Heart left ventricle (tissue), 13 donors: ENCODE measurements at regions not wholly inside any gene's neighbourhood (a gene's known extent, or its start where the extent isn't known, plus 50 kb on each side); places are given as distances from the start of the nearest gene placed in this dataset.

Source experiments
- POLR2A ChIP-seq, 2 donors: fragments of 450-650 bp; IDR thresholded peaks; one replicate each; pipeline ENCODE4 v1.6.1; 2017; ENCODE audit warnings: antibody characterized with exemption in 2 of 2, mild to moderate bottlenecking in 2 of 2, moderate library complexity in 2 of 2
- TF ChIP-seq, protein P1 (sequence below), 12 donors: fragments of 200-600 bp; sonication (generic) in 4 of 12; IDR thresholded peaks; one replicate each; pipeline versions ENCODE4 v1.5.0 to v1.8.0; 2018 to 2022; ENCODE audit warnings: antibody characterized with exemption in 12 of 12, mild to moderate bottlenecking in 5 of 12
- donor health status: ischemic (EF 13 %, LVEDD 7.1; RV severe dilation, severe dysfunction).
- donor health status: DM: no; HTN: yes; CAD: no.
- donor health status: DM: no; HTN: no; CAD: no.
- donor health status: ischemic (EF 25% LVEDD 6.9; RV normal size, moderate dysfunction).
- donor health status: ischemic (EF 25% LVEDD 5.7; RV mildly dilated, moderate dysfunction).
- donor health status: ischemic (EF 35%, LVEDD 5.7; RV mildly dilated, moderate dysfunction).
- donor health status: nonischemic (EF 11% LVEDD 7.7; RV severe dilation, severe dysfunction).
- donor health status: DM: yes; HTN: yes; CAD: no.
- donor health status: PGD.
- donor health status: ischemic (EF 29% LVEDD 5.4; RV normal size, mild dysfunction).
- donor health status: nonischemic (EF 23%, LVEDD 6.1; RV moderate dilation, normal function).

DNA sequence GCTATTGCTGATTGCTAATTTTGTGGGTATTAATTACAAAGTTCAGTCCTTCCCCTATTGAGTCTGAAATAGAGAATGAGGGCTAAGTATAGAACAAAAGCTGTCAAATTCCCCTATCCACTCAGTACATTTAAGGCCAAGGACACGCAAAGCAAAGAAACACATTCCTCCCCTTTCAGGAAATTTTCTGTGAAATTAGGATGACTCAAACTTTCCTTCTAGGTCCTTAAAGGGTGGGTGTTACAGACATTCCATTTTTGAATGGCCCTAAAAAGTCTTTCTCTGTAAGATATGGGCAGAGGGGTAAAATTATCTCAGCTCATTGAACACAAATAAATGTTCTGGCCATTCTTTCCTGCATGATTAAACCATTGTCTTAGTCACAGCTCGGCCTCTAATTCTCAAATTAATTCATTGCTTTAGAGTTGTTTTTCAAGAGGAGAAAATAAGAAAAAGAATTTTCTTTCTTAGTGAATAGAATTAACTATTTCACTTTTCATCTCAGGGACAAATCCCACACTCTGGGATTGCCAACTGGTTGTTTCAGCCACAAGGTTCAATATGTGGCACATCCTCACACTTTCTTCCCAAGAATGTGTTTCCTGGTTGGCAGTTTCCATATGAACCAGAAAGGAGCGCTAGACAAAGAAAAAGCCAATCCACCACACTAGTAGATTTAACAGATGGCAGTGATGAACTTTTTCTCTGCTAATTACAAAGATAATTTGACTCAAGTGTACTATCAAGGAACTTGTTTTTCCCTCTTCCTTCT, 424.1 kb downstream of the ZNF385D start:
- no peak for TF ChIP-seq POLR2A (IDR thresholded peaks at IDR 0.05)
- TF ChIP-seq, protein P1, sequence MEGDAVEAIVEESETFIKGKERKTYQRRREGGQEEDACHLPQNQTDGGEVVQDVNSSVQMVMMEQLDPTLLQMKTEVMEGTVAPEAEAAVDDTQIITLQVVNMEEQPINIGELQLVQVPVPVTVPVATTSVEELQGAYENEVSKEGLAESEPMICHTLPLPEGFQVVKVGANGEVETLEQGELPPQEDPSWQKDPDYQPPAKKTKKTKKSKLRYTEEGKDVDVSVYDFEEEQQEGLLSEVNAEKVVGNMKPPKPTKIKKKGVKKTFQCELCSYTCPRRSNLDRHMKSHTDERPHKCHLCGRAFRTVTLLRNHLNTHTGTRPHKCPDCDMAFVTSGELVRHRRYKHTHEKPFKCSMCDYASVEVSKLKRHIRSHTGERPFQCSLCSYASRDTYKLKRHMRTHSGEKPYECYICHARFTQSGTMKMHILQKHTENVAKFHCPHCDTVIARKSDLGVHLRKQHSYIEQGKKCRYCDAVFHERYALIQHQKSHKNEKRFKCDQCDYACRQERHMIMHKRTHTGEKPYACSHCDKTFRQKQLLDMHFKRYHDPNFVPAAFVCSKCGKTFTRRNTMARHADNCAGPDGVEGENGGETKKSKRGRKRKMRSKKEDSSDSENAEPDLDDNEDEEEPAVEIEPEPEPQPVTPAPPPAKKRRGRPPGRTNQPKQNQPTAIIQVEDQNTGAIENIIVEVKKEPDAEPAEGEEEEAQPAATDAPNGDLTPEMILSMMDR (IDR thresholded peaks at IDR 0.05): no peak
